Left renal pelvis (tissue), 4 donors: ENCODE measurements at regions not wholly inside any gene's neighbourhood (a gene's known extent, or its start where the extent isn't known, plus 50 kb on each side); places are given as distances from the start of the nearest gene placed in this dataset.

Experiments used
- DNase-seq, 4 donors: peaks; one replicate each; pipeline ENCODE4 v3.0.0-alpha.2; 2013; ENCODE audit warnings: low read depth in 4 of 4, low spot score in 3 of 4

DNA sequence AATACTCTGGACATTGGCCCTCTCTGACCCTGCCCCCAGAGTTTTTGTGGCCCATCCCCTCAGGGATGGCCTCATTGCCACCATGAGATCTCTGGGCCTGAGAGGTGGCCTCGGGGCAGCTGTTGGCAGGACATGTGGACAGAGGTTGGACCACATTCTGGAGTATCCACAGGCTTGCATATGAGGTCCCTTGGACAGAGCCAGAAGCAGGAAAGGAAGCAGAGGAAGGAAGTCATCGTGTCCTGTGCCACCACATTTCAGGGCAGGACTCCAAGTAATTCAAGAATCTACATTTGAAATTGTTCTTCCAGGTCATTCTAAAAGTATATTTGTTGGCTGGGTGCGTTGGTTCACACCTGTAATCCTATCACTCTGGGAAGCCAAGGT is 95.9 kb upstream of the PPP2R5A start:
- DNase-seq = no peak

DNA sequence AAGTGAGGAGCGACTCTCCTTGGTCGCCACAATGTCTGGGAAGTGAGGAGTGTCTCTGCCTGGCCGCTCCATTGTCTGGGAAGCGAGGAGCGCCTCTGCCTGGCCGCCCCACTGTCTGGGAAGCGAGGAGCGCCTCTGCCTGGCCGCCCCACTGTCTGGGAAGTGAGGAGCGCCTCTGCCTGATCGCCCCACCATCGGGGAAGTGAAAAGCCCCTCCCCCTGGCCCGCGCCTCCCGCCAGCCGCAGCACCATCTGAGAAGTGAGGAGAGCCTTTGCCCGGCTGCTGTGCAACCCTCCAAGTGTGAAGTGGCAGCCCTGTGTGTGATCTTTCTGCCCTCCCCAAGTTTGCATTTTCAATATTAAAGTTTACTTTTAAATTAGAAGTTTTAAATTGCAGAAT is 95.0 kb upstream of the PPP2R5A start:
- DNase-seq = no peak

DNA sequence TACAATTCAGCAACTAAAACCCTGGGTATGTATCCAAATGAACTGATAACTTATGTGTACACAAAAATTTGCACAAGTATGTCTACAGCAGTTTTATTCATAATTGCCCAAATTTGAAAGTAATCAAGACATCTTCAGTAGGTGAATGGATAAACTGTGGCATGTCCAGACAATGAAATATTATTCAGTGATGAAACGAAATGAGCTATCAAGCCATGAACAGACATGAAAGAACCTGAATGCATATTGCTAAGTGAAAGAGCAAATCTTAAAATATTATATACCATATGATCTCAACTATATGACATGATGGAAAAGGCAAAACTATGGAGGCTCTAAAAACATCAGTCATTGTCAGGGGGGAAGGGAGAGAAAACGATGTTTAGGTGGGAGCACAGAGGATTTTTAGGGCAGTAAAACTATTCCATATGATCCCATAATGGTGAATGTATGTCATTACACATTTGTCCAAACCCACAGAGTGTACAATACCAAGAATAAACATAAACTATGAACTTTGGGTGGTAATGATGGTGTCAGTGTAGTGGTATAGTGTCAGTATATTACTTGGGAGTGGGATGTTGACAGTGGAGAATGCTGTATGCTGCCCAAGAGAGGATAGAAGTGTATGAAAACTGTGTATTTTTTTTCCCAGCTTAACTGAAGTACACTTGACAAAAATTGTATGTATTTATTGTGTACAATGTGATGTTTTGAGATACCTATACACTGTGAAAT is 92.8 kb upstream of the PPP2R5A start:
- no peak for DNase-seq

DNA sequence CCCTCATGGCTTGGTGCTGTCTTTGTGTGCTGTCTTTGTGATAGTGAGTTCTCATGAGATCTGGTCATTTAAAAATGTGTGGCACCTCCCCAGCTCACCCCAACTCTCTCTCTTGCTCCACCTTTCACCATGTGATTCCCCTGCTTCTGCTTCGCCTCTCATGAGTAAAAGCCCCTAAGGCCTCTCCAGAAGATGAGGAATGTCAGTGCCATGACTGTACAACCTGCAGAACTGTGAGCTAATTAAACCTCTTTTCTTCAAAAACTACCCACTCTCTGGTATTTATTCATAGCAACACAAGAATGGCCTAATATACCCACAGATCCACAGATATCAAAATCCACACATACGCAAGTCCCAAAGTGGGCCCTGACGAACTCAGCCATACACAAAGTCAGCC is 88.9 kb upstream of the PPP2R5A start:
- DNase-seq = no peak

DNA sequence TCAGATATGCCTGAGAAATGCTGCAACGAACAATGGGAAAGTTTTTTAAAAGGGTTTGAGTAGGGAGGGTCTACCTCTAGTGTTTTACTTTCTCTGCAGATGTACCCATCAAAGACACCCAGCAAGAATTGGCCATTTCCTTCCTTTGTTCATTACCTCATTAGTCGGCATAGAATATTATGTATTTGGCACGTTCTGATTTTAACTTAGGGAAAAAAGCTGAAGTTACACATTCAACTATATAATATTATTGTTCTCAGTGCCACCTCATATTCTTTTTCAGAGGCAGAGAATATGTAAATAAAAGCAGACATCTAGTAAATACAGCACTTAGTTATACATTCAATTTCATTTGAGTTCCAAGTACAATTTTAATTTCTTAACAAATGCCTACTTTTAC is 83.7 kb upstream of the PPP2R5A start:
- no peak for DNase-seq

- no peak for DNase-seq
Measured at GRCh38 chr1:212203630-212204029, 81.6 kb upstream of the PPP2R5A start.

- DNase-seq = no peak
Measured at GRCh38 chr1:212205006-212205405, 80.2 kb upstream of the PPP2R5A start.

GRCh38 chr1:212205843-212206242 is 79.4 kb upstream of the PPP2R5A start:
- no peak for DNase-seq

DNA sequence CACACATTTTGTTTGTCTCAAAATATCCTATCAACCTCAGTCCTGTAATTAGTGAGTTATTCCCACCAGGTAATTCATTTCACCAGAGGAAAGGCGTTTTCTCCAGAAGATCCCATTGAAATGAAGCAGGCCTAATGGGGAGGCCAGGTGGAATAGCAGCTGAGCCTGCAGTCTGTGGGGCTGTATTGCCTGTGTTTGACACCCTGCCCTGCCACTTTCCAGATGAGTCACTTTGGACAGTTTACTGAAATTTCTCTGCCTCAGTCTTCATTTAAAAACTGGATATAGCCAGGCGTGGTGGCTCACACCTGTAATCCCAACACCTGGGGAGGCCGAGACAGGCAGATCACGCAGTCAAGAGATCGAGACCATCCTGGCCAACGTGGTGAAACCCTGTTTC is 78.1 kb upstream of the PPP2R5A start:
- no peak for DNase-seq

DNA sequence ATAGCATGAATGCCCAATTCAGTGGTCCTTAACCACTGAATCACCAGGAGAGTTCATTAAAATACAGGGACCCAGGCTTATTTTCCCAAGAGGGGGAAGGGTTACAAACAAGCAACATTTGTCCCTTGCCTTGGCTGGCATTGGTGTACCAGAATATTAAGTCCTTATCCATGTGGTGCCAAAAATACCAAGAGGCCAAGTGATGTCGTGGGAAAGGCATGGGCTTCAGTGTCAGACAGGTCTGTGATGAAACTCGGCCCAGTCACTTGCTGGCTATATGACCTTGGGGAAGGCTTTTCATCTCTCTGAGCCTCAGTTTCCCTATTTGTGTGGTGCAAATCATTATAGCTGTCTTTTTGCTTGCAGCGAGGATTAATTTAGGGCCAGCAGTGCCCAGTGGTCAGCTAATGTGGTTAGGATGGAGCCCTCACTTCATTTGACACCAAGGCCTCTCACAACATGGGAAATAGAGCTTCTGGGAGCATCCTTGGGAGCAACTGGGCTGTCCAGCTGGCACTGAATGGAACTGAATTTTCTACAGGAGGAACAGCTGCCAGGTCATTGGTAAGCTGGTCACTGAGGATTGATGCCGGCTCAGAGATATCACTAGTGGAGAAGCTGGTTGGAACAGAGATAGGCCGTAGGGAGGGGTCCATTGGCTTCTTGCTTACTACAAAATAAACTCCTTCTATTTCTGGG is 77.2 kb upstream of the PPP2R5A start:
- DNase-seq = no peak

DNA sequence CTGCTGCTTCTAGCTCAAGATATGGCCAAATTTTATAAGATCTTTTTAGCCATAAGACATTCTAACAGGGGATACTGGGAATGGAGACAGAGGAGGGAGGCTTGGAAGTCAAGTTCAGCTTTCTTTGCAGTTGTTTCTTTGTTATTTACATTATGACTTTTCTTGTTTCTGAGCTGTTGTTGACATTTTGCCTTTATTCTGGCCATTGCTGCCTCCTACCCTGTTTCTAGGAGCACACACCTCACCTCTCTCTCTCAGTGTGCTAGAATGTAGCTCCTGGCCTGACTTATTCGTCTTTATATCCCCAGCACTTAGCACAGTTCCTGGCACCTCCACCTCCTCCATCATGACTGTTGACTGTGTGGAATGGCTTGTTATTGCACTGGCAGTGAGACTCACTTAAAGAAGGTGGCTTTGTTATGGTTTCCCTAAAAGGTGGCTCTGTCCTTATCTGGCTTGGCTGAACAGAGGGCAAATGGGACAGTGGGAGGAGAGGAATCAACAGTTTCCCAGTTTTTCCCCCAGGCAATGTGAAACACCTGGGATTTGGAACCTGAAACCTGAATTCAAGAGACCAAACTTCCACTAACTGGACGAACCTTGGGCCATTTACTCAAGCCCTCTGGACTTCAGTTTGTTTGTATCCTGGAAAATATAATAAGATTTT is 76.1 kb upstream of the PPP2R5A start:
- DNase-seq = no peak

DNA sequence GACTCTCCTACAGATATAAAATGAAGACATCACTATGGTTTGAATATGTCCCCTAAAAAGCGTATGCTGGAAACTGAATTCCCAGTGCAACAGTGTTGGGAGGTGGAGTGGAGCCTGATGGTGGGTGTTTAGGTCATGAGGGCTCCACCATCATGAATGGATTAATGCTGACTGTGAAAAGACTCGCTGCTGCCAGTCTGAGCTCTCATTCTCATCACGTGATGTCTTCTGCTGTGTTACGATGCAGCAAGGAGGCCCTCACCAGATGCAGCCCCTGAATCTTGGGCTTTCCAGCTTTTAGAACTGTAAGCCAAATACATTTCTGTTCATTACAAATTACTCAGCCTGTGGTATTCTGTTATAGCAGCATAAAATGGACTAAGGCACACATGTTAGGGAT is 73.8 kb upstream of the PPP2R5A start:
- no peak for DNase-seq

DNA sequence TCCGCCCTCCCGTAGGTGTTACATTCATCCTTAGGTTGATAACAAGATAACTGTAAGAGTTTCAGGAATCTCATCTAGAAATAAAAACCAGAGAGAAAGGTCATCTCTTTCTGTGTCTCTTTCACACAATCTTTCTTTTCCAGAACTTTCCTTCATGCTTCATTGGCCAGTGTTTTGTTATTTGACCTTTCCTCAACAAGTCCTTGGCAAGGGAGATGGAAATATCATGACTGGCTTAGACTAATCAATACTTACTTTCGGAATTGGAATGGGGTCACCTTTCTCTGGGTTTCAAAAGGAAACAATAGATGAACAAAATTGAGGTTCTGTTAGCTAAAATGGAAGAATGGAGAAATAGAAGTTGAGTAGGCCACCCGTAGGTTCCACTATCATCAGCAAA is 72.9 kb upstream of the PPP2R5A start:
- DNase-seq = no peak

DNA sequence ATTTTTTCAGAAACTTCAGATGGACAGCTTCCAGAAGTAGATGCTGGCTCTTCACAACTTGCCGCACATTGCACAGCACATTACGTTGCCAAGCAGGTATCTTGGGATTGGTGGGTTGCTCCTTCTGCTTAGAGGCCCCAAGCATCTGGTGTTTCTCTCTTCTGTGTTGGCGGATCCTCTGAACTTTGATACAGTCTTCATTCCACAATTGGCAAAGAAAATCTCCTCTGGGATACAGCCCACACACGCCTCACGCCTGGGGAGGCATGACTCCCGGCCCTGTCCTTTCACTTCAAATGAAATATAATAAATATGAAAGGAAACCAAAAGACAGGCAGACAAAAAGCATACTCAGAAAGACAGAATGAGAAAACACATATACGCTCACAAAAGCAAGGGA is 72.3 kb upstream of the PPP2R5A start:
- DNase-seq = no peak

DNA sequence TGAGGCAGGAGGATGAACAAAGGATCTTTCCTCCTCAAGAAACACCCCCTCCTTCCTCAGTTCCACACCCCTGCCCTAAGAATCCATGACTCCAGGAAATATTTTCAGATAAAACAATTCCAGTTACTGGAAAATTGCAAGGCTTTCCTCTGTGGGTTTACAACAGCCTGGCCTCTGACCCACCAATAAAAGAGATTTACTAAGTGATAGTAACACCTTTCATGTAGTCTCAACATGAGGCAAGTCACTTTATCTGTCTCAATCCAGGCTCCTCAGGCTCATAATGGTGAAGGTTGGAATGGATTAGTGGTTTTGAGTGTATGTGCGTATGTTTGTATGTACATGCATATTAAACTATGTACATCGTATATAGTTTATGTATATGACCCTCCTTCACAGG is 71.4 kb upstream of the PPP2R5A start:
- DNase-seq = no peak

GRCh38 chr1:212214325-212214724 is 70.9 kb upstream of the PPP2R5A start:
- no peak for DNase-seq

GRCh38 chr1:212215910-212216309 is 69.3 kb upstream of the PPP2R5A start:
- DNase-seq = no peak

DNA sequence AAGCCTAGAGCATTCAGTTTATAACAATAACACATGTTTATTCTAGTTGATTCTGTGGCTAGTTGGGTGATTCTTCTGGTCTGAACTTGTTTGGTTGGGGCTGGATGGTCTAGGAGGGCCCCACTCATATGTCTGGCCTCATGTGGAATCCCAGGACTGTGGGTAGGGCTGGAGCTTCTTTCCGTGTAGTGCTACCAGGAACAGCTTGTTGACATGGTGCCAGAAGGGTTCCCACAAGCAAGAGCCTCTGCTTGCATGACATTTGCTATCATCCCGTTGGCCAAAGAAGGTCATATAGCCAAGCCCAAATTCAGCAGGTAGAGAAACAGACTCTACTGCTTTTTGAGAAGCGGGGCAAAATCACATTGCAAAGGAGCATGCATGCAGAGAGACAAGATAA is 67.6 kb upstream of the PPP2R5A start:
- no peak for DNase-seq

GRCh38 chr1:212218065-212218464 is 67.1 kb upstream of the PPP2R5A start:
- DNase-seq = no peak

DNA sequence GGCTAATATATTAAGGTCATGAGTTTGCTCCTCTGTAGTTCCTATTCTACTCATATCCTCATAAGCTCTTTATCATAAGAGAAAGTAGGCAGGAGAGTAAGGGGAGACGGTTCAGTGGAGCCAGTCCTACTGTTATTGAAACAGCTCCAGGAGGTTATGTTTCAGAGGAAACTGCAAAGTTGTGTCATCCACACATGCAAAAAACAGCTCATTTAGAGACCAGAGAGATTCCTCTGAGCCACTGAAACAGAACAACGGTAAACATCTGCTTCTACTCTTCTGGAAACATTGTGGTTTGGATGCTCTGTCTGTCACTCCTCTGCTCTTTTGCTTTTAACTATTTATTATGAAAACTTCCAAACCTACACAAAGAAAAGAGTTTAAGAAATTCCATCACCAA is 66.3 kb upstream of the PPP2R5A start:
- peak in 1 of 4 donors; percentile 64 for DNase-seq

- peak in 1 of 4 donors; percentile 39 for DNase-seq
Measured at GRCh38 chr1:212219679-212220463, 65.3 kb upstream of the PPP2R5A start.
